Smooth muscle cell (in vitro differentiated cells): ENCODE measurements at regions not wholly inside any gene's neighbourhood (a gene's known extent, or its start where the extent isn't known, plus 50 kb on each side); places are given as distances from the start of the nearest gene placed in this dataset.

Experiments
- DNase-seq: peaks from one replicate; lab custom pipeline; 2025; ENCODE audit not compliant: unreplicated experiment; lab: John Stamatoyannopoulos, UW
- H2AFZ ChIP-seq: fragments of 200-600 bp; sonication (generic); 2 replicates; pipeline ENCODE4 v1.6.0; 2016; ENCODE audit warnings: antibody characterized with exemption, low read depth, mild to moderate bottlenecking
- H3F3A ChIP-seq: fragments of 200-600 bp; sonication (generic); 2 replicates; pipeline ENCODE4 v1.6.0; 2017; ENCODE audit warnings: antibody characterized with exemption, low read depth
- H3K27ac ChIP-seq: fragments of 200-600 bp; sonication (generic); 2 replicates; pipeline ENCODE4 v1.5.1; 2016; ENCODE audit warnings: low read depth, mild to moderate bottlenecking
- H3K27me3 ChIP-seq: fragments of 200-600 bp; sonication (generic); 2 replicates; pipeline ENCODE4 v1.6.1; 2016; ENCODE audit warnings: low read depth, mild to moderate bottlenecking
- H3K36me3 ChIP-seq: fragments of 200-600 bp; sonication (generic); 2 replicates; pipeline ENCODE4 v1.5.1; 2016; ENCODE audit warnings: low read depth
- H3K4me1 ChIP-seq: fragments of 200-600 bp; sonication (generic); 2 replicates; pipeline ENCODE4 v1.5.1; 2016; ENCODE audit warnings: low read depth
- H3K4me2 ChIP-seq: fragments of 200-600 bp; sonication (generic); 2 replicates; pipeline ENCODE4 v1.6.0; 2016; ENCODE audit warnings: mild to moderate bottlenecking
- H3K4me3 ChIP-seq: fragments of 200-600 bp; sonication (generic); 2 replicates; pipeline ENCODE4 v1.5.1; 2016; ENCODE audit warnings: mild to moderate bottlenecking
- H3K79me2 ChIP-seq: fragments of 200-600 bp; sonication (generic); 2 replicates; pipeline ENCODE4 v1.6.0; 2016; ENCODE audit warnings: low read depth, mild to moderate bottlenecking
- H3K9ac ChIP-seq: fragments of 200-600 bp; sonication (generic); 2 replicates; pipeline ENCODE4 v1.6.0; 2016; ENCODE audit warnings: low read depth
- H3K9me3 ChIP-seq: fragments of 200-600 bp; sonication (generic); replicated peaks from 2 replicates; pipeline ENCODE4 v1.5.1; 2016; ENCODE audit warnings: low read depth
- H4K20me1 ChIP-seq: fragments of 200-600 bp; sonication (generic); 2 replicates; pipeline ENCODE4 v1.6.0; 2016; ENCODE audit warnings: low read depth
- CTCF ChIP-seq: fragments of 200-600 bp; sonication (generic); IDR thresholded peaks from 2 replicates; pipeline ENCODE4 v1.5.1; 2017; ENCODE audit warnings: borderline replicate concordance, mild to moderate bottlenecking, antibody characterized with exemption; ENCODE audit not compliant: insufficient read depth, poor library complexity, severe bottlenecking
- WGBS: methylation state at CpG from one replicate; pipeline ENCODE4 v1.1.7; 2016; ENCODE audit warnings: low lambda C conversion rate; 5-methylcytosine and 5-hydroxymethylcytosine counted together

- no peak overlapping the region for H3K9ac ChIP-seq
- no peaks in the 10 kb centered on the region for H3F3A ChIP-seq
- H3K27ac ChIP-seq, result no peak overlapping the region
- no peaks in the 10 kb centered on the region for H4K20me1 ChIP-seq
- H3K79me2 ChIP-seq, result no peaks in the 10 kb centered on the region
- H3K4me3 ChIP-seq, result no peak overlapping the region
- no peaks in the 10 kb centered on the region for H3K4me1 ChIP-seq
- no peak for TF ChIP-seq CTCF
- H2AFZ ChIP-seq, result no peak overlapping the region
- DNase-seq, result no peak
- H3K36me3 ChIP-seq, result no peaks in the 10 kb centered on the region
- H3K27me3 ChIP-seq, result no peaks in the 10 kb centered on the region
- H3K9me3 ChIP-seq, result no peaks in the 10 kb centered on the region
- 92% methylated on average over 7 of the region's 7 CpGs for WGBS
- no peak overlapping the region for H3K4me2 ChIP-seq
Measured at GRCh38 chr3:153087595-153088566, 74.1 kb upstream of the RAP2B start.

- Histone ChIP-seq H3K79me2 (no peaks in the 10 kb centered on the region), H3K4me3 (no peak overlapping the region), H3K4me2 (no peak overlapping the region), H3F3A (peaks cover 4% of the 10 kb centered on the region), H3K9ac (no peak overlapping the region), H3K36me3 (no peaks in the 10 kb centered on the region), H4K20me1 (no peaks in the 10 kb centered on the region), H2AFZ (no peak overlapping the region), H3K27ac (no peak overlapping the region), H3K4me1 (no peaks in the 10 kb centered on the region), H3K9me3 (no peaks in the 10 kb centered on the region), H3K27me3 (no peaks in the 10 kb centered on the region)
- no peak for DNase-seq
- no peak for TF ChIP-seq CTCF
- 97% methylated on average over 2 of the region's 2 CpGs for WGBS
Measured at GRCh38 chr3:153089620-153090019, 72.4 kb upstream of the RAP2B start.

GRCh38 chr3:153090973-153091372 lies 71.1 kb upstream of the RAP2B start:
- TF ChIP-seq CTCF, result no peak
- no peak overlapping the region for H3K4me2 ChIP-seq
- peaks cover 4% of the 10 kb centered on the region for H3F3A ChIP-seq
- no peak overlapping the region for H3K9ac ChIP-seq
- 56% methylated on average over 1 of the region's 1 CpG for WGBS
- no peak overlapping the region for H3K4me3 ChIP-seq
- no peak overlapping the region for H2AFZ ChIP-seq
- H3K79me2 ChIP-seq, result no peaks in the 10 kb centered on the region
- no peaks in the 10 kb centered on the region for H3K9me3 ChIP-seq
- no peaks in the 10 kb centered on the region for H3K4me1 ChIP-seq
- H3K36me3 ChIP-seq, result no peaks in the 10 kb centered on the region
- H4K20me1 ChIP-seq, result no peaks in the 10 kb centered on the region
- DNase-seq, result no peak
- no peaks in the 10 kb centered on the region for H3K27me3 ChIP-seq
- H3K27ac ChIP-seq, result no peak overlapping the region

- no peak overlapping the region for H3K27ac ChIP-seq
- H4K20me1 ChIP-seq, result no peaks in the 10 kb centered on the region
- H2AFZ ChIP-seq, result no peak overlapping the region
- no peaks in the 10 kb centered on the region for H3K27me3 ChIP-seq
- H3K4me3 ChIP-seq, result no peak overlapping the region
- peaks cover 4% of the 10 kb centered on the region for H3F3A ChIP-seq
- DNase-seq, result no peak
- H3K36me3 ChIP-seq, result no peaks in the 10 kb centered on the region
- no peaks in the 10 kb centered on the region for H3K4me1 ChIP-seq
- H3K9ac ChIP-seq, result no peak overlapping the region
- H3K79me2 ChIP-seq, result no peaks in the 10 kb centered on the region
- TF ChIP-seq CTCF, result no peak
- no peak overlapping the region for H3K4me2 ChIP-seq
- no peaks in the 10 kb centered on the region for H3K9me3 ChIP-seq
Measured at GRCh38 chr3:153093629-153094028, 68.4 kb upstream of the RAP2B start.
